A549 (cell line): ENCODE measurements at regions not wholly inside any gene's neighbourhood (a gene's known extent, or its start where the extent isn't known, plus 50 kb on each side); places are given as distances from the start of the nearest gene placed in this dataset.

ENCODE experiments used
- ESRRA ChIP-seq: fragments of 150-350 bp; IDR thresholded peaks from 2 replicates; pipeline ENCODE4 v1.6.1; 2014; ENCODE audit warnings: mild to moderate bottlenecking, low read length, borderline replicate concordance
- PHF8 ChIP-seq: fragments of 200-600 bp; sonication (generic); IDR thresholded peaks from 2 replicates; pipeline ENCODE4 v1.6.1; 2016; ENCODE audit warnings: low read depth, mild to moderate bottlenecking, antibody characterized with exemption, moderate library complexity, borderline replicate concordance
- TF ChIP-seq, protein P1 (sequence below): fragments of >200 bp; sonication (Bioruptor Twin); formaldehyde crosslinking; IDR thresholded peaks from 3 replicates; pipeline ENCODE4 v1.5.1; 2016
- TF ChIP-seq, protein P2 (sequence below): fragments of 450-650 bp; IDR thresholded peaks from 2 replicates; pipeline ENCODE4 v1.6.1; 2014; ENCODE audit warnings: antibody characterized with exemption
- TF ChIP-seq, protein P3 (sequence below): fragments of 200-600 bp; sonication (generic); IDR thresholded peaks from 2 replicates; pipeline ENCODE4 v1.6.1; 2016; ENCODE audit warnings: antibody characterized with exemption, mild to moderate bottlenecking, moderate library complexity

DNA sequence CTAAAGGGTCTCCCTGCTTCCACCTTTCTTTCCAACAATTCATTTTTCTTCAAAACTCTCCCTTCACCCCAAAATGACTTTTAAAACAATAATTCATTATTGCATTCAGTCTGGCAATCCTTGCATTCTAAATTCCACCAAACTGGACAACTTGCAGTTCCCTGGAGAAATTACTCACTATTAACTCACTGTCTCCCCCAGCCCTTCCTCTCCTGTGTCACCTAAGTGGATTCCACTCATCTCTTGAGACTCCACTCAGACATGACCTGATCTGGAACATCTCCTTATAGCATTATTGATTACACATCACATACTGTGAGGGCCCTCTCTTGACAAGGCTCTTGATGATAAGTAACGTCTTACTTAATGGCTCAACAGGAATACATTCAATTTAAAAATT, 257.1 kb downstream of the BRINP2 start:
- TF ChIP-seq, protein P1, sequence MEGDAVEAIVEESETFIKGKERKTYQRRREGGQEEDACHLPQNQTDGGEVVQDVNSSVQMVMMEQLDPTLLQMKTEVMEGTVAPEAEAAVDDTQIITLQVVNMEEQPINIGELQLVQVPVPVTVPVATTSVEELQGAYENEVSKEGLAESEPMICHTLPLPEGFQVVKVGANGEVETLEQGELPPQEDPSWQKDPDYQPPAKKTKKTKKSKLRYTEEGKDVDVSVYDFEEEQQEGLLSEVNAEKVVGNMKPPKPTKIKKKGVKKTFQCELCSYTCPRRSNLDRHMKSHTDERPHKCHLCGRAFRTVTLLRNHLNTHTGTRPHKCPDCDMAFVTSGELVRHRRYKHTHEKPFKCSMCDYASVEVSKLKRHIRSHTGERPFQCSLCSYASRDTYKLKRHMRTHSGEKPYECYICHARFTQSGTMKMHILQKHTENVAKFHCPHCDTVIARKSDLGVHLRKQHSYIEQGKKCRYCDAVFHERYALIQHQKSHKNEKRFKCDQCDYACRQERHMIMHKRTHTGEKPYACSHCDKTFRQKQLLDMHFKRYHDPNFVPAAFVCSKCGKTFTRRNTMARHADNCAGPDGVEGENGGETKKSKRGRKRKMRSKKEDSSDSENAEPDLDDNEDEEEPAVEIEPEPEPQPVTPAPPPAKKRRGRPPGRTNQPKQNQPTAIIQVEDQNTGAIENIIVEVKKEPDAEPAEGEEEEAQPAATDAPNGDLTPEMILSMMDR = no peak
- TF ChIP-seq ESRRA (no peak), PHF8 (no peak)
- TF ChIP-seq, protein P2, sequence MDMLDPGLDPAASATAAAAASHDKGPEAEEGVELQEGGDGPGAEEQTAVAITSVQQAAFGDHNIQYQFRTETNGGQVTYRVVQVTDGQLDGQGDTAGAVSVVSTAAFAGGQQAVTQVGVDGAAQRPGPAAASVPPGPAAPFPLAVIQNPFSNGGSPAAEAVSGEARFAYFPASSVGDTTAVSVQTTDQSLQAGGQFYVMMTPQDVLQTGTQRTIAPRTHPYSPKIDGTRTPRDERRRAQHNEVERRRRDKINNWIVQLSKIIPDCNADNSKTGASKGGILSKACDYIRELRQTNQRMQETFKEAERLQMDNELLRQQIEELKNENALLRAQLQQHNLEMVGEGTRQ = no peak
- TF ChIP-seq, protein P3, sequence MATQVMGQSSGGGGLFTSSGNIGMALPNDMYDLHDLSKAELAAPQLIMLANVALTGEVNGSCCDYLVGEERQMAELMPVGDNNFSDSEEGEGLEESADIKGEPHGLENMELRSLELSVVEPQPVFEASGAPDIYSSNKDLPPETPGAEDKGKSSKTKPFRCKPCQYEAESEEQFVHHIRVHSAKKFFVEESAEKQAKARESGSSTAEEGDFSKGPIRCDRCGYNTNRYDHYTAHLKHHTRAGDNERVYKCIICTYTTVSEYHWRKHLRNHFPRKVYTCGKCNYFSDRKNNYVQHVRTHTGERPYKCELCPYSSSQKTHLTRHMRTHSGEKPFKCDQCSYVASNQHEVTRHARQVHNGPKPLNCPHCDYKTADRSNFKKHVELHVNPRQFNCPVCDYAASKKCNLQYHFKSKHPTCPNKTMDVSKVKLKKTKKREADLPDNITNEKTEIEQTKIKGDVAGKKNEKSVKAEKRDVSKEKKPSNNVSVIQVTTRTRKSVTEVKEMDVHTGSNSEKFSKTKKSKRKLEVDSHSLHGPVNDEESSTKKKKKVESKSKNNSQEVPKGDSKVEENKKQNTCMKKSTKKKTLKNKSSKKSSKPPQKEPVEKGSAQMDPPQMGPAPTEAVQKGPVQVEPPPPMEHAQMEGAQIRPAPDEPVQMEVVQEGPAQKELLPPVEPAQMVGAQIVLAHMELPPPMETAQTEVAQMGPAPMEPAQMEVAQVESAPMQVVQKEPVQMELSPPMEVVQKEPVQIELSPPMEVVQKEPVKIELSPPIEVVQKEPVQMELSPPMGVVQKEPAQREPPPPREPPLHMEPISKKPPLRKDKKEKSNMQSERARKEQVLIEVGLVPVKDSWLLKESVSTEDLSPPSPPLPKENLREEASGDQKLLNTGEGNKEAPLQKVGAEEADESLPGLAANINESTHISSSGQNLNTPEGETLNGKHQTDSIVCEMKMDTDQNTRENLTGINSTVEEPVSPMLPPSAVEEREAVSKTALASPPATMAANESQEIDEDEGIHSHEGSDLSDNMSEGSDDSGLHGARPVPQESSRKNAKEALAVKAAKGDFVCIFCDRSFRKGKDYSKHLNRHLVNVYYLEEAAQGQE = no peak
